ENCODE measurements at regions not wholly inside any gene's neighbourhood (a gene's known extent, or its start where the extent isn't known, plus 50 kb on each side); places are given as distances from the start of the nearest gene placed in this dataset.

GRCh38 chr12:16962889-16963288 lies 356.9 kb upstream of the LMO3 start:
- TF ChIP-seq CTCF (IDR thresholded peaks at IDR 0.05; ENCODE audit: low read depth, low read length, missing control alignments): no peak
- no peak for DNase-seq (ENCODE audit: low read depth)
- in situ Hi-C loops (cut with HindIII; ENCODE audit: low sequenced_read_pairs): no loop called here
- H3K4me3 ChIP-seq (ENCODE audit: low read depth, low read length): no peak overlapping the region

- no peak for DNase-seq (ENCODE audit: low read depth)
- in situ Hi-C loops (cut with HindIII; ENCODE audit: low sequenced_read_pairs): no loop called here
Observed at GRCh38 chr12:16955083-16955657, 349.2 kb upstream of the LMO3 start.

GRCh38 chr12:16949871-16950667 lies 344.1 kb upstream of the LMO3 start:
- in situ Hi-C loops (cut with HindIII; ENCODE audit: low sequenced_read_pairs): no loop called here

More at GRCh38 chr12:16955083-16955657, 349.2 kb upstream of the LMO3 start:
- TF ChIP-seq CTCF (IDR thresholded peaks at IDR 0.05; ENCODE audit: low read depth, low read length, missing control alignments): no peak
- H3K4me3 ChIP-seq (ENCODE audit: low read depth, low read length): no peak overlapping the region

GRCh38 chr12:16949371-16949770 lies 343.4 kb upstream of the LMO3 start:
- in situ Hi-C loops (cut with HindIII; ENCODE audit: low sequenced_read_pairs): no loop called here
- DNase-seq (ENCODE audit: low read depth): no peak
- H3K4me3 ChIP-seq (ENCODE audit: low read depth, low read length): no peak overlapping the region
- no peak for TF ChIP-seq CTCF (IDR thresholded peaks at IDR 0.05; ENCODE audit: low read depth, low read length, missing control alignments)

More at GRCh38 chr12:16949871-16950667, 344.1 kb upstream of the LMO3 start:
- DNase-seq (ENCODE audit: low read depth): no peak
- H3K4me3 ChIP-seq (ENCODE audit: low read depth, low read length): no peak overlapping the region
- no peak for TF ChIP-seq CTCF (IDR thresholded peaks at IDR 0.05; ENCODE audit: low read depth, low read length, missing control alignments)

- no peak overlapping the region for H3K4me3 ChIP-seq (ENCODE audit: low read depth, low read length)
- TF ChIP-seq CTCF (IDR thresholded peaks at IDR 0.05; ENCODE audit: low read depth, low read length, missing control alignments): no peak
- in situ Hi-C loops (cut with HindIII; ENCODE audit: low sequenced_read_pairs): no loop called here
- DNase-seq (ENCODE audit: low read depth): no peak
Observed at GRCh38 chr12:16946704-16947103, 340.7 kb upstream of the LMO3 start.

GRCh38 chr12:16939871-16940306 lies 333.9 kb upstream of the LMO3 start:
- TF ChIP-seq CTCF (IDR thresholded peaks at IDR 0.05; ENCODE audit: low read depth, low read length, missing control alignments): peak; percentile 91
- H3K4me3 ChIP-seq (ENCODE audit: low read depth, low read length): no peak overlapping the region
- peak; percentile 67 for DNase-seq (ENCODE audit: low read depth)
- in situ Hi-C loops (cut with HindIII; ENCODE audit: low sequenced_read_pairs): no loop called here
